Activated naive CD4-positive, alpha-beta T cell treated with anti-CD3 and anti-CD28 coated beads for 36 hours (primary cell): ENCODE measurements at regions not wholly inside any gene's neighbourhood (a gene's known extent, or its start where the extent isn't known, plus 50 kb on each side); places are given as distances from the start of the nearest gene placed in this dataset.
A peak's percentile ranks its signal among the peaks of the same experiment; 100 is the strongest.

Experiments
- CTCF ChIA-PET: fragments of 350-600 bp; sonication (Branson Sonifier 250); formaldehyde crosslinking; loops from one replicate; lab custom pipeline; 2021; ENCODE audit warnings: antibody characterized with exemption; lab: Charles Lee
- DNase-seq: peaks from one replicate; pipeline ENCODE4 v3.0.0-alpha.2; 2020
- H3K27ac Mint-ChIP-seq: one replicate; pipeline ENCODE4 v1.8.0; 2021; ENCODE audit warnings: mild to moderate bottlenecking, mixed read lengths
- H3K27me3 Mint-ChIP-seq: one replicate; pipeline ENCODE4 v1.8.0; 2021; ENCODE audit warnings: low read depth, mixed read lengths
- H3K36me3 Mint-ChIP-seq: one replicate; pipeline ENCODE4 v1.8.0; 2021; ENCODE audit warnings: low read depth, mixed read lengths
- H3K4me1 Mint-ChIP-seq: one replicate; pipeline ENCODE4 v1.8.0; 2021; ENCODE audit warnings: low read depth, mixed read lengths
- H3K4me3 Mint-ChIP-seq: one replicate; pipeline ENCODE4 v1.8.0; 2021; ENCODE audit warnings: mild to moderate bottlenecking, moderate library complexity, mixed read lengths
- H3K9me3 Mint-ChIP-seq: one replicate; pipeline ENCODE4 v1.8.0; 2021; ENCODE audit warnings: mixed read lengths
- intact Hi-C: fragments of 100-400 bp; cut with micrococcal nuclease; formaldehyde crosslinking; loops from one replicate; pipeline ENCODE4 v1.15.1; 2023

- Mint-ChIP-seq H3K4me1 (peaks cover 3% of the 10 kb centered on the region), H3K9me3 (no peaks in the 10 kb centered on the region), H3K27me3 (peaks cover 41% of the 10 kb centered on the region), H3K36me3 (no peaks in the 10 kb centered on the region), H3K4me3 (no peak overlapping the region), H3K27ac (no peak overlapping the region)
- intact Hi-C loops, result no loop called here
- CTCF ChIA-PET, result interaction anchor here (0.7 kb wide), 1 partner anchor 1718 kb away, joined by 3 read pairs; no protein-coding TSS in a partner anchor
- peak; percentile 31 for DNase-seq
Observed at GRCh38 chr2:104658144-104658835, 195.6 kb upstream of the POU3F3 start.

GRCh38 chr2:104658904-104659591 lies 194.9 kb upstream of the POU3F3 start:
- CTCF ChIA-PET, result no interaction called here
- Mint-ChIP-seq H3K27me3 (peaks cover 36% of the 10 kb centered on the region), H3K36me3 (no peaks in the 10 kb centered on the region), H3K9me3 (no peaks in the 10 kb centered on the region), H3K4me1 (peaks cover 3% of the 10 kb centered on the region), H3K27ac (no peak overlapping the region), H3K4me3 (no peak overlapping the region)
- intact Hi-C loops, result no loop called here
- no peak for DNase-seq

DNA sequence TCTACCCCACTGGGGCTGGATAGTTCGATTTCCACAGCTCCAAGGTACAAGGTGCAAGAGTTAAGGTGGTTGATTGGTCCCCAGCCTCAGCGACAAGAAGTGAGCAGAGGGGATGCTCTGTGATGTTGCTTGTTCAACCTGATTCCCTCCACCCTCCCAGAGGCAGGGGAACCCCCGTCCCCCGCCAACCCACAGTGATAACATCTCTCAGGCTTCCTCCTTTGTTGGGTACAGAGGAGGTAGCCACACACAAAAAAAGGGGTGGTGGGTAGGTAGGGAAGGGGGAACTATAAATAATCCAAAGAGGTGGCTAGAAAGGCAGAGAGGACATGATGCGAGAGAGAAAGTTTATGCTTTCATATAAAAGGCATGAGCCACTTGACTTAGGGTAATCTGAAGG lies 192.9 kb upstream of the POU3F3 start:
- no peaks in the 10 kb centered on the region for H3K36me3 Mint-ChIP-seq
- DNase-seq, result no peak
- H3K9me3 Mint-ChIP-seq, result no peaks in the 10 kb centered on the region
- intact Hi-C loops, result no loop called here
- no peak overlapping the region for H3K4me3 Mint-ChIP-seq
- H3K27ac Mint-ChIP-seq, result no peak overlapping the region
- CTCF ChIA-PET, result no interaction called here
- peaks cover 30% of the 10 kb centered on the region for H3K27me3 Mint-ChIP-seq
- peaks cover 3% of the 10 kb centered on the region for H3K4me1 Mint-ChIP-seq

DNA sequence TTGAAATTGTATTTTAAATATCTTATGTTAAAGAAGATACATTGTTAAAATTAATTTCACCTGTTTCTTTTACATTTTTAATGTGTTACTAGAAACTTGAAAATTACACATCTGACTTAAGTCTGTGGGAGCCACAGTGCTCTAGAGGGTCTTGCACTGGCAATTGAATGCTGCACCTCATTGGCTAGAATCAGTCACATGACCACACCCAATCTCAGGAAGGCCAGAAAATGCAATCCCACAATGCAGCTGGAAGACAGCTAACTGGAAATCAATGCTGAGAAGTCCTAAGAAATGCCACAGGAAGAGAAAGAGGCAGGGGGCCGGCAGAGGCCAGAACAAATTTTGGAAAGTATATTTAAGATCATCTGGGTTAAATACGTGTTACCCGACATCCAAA lies 189.2 kb upstream of the POU3F3 start:
- CTCF ChIA-PET, result no interaction called here
- DNase-seq, result no peak
- Mint-ChIP-seq H3K27me3 (peaks cover 14% of the 10 kb centered on the region), H3K9me3 (no peaks in the 10 kb centered on the region), H3K4me1 (no peaks in the 10 kb centered on the region), H3K36me3 (no peaks in the 10 kb centered on the region), H3K4me3 (no peak overlapping the region), H3K27ac (no peak overlapping the region)
- intact Hi-C loops, result no loop called here

DNA sequence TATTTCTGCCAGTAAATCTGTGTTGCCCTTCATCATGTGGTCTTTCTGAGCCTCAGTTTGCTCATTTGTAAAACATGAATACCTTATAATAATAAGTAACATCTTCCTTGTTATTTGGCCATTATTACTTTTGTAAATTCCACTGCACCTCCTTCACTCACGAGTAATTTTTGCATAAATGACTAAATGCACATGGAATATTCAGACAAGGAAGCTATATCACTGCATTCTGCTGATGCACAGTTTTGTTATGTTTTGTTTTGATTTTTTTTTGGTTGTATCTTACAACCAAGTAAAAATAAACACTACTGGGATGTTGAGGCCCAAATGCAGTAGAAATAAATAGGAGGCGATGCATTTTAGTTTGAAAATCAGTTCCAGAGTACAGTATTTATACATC lies 185.3 kb upstream of the POU3F3 start:
- CTCF ChIA-PET, result no interaction called here

DNA sequence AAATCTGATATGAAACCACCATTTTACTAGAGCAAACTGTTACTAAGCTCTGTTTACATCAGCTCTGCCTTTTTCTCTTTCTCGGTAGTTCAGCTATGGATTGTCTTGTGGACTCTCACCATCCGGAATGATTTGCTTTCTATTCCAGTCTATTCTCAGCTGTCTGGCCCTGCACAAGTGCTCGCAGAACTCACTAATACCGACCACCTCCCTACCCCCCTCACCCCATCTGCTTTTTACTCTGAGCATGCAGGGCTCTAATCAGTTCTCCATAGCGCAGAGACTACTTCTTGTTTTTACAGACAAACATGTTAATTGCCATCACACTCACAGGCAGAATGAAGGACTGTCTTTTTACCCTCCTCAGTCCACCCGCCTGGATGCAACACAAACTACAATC lies 180.7 kb upstream of the POU3F3 start:
- intact Hi-C loops, result no loop called here
- Mint-ChIP-seq H3K4me3 (no peak overlapping the region), H3K4me1 (no peaks in the 10 kb centered on the region), H3K36me3 (no peaks in the 10 kb centered on the region), H3K9me3 (no peaks in the 10 kb centered on the region), H3K27ac (no peak overlapping the region), H3K27me3 (peaks cover 7% of the 10 kb centered on the region)
- CTCF ChIA-PET, result no interaction called here
- no peak for DNase-seq

More for the DNA sequence above, 185.3 kb upstream of the POU3F3 start:
- Mint-ChIP-seq H3K9me3 (no peaks in the 10 kb centered on the region), H3K27me3 (peaks cover 4% of the 10 kb centered on the region), H3K36me3 (no peaks in the 10 kb centered on the region), H3K4me3 (no peak overlapping the region), H3K27ac (no peak overlapping the region), H3K4me1 (no peaks in the 10 kb centered on the region)
- intact Hi-C loops, result no loop called here
- DNase-seq, result no peak

- Mint-ChIP-seq H3K36me3 (no peaks in the 10 kb centered on the region), H3K4me3 (no peak overlapping the region), H3K4me1 (no peaks in the 10 kb centered on the region), H3K27ac (no peak overlapping the region), H3K27me3 (peaks cover 7% of the 10 kb centered on the region), H3K9me3 (no peaks in the 10 kb centered on the region)
- CTCF ChIA-PET, result interaction anchor here (0.6 kb wide), 1 partner anchor 15 kb away, joined by 4 read pairs; no protein-coding TSS in a partner anchor
- intact Hi-C loops, result no loop called here
- no peak for DNase-seq
Observed at GRCh38 chr2:104678181-104678580, 175.7 kb upstream of the POU3F3 start.

DNA sequence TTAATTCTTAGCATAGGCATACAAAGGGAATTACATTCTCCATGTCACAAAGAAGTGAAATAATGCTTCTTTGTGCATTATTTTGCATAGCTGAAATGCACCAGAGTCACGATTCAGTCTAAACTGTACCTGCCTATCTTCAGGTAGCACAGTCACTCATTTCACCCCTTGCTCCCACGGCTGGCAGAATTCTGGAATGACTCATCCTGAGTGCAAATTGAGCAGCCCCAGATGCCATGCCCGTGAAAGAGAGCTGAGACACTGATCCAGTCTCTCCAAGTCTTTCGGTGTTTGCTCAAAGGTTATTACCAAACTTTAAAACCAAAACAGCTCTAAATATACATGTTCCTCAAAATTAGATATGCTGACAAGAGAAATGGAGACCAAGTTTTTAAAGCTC lies 168.3 kb upstream of the POU3F3 start:
- no peaks in the 10 kb centered on the region for H3K9me3 Mint-ChIP-seq
- intact Hi-C loops, result no loop called here
- no peak for DNase-seq
- CTCF ChIA-PET, result interaction anchor here (0.6 kb wide), 1 partner anchor 109 kb away, joined by 3 read pairs; no protein-coding TSS in a partner anchor
- H3K4me3 Mint-ChIP-seq, result no peak overlapping the region
- H3K36me3 Mint-ChIP-seq, result no peaks in the 10 kb centered on the region
- no peaks in the 10 kb centered on the region for H3K4me1 Mint-ChIP-seq
- H3K27me3 Mint-ChIP-seq, result no peaks in the 10 kb centered on the region
- no peak overlapping the region for H3K27ac Mint-ChIP-seq

DNA sequence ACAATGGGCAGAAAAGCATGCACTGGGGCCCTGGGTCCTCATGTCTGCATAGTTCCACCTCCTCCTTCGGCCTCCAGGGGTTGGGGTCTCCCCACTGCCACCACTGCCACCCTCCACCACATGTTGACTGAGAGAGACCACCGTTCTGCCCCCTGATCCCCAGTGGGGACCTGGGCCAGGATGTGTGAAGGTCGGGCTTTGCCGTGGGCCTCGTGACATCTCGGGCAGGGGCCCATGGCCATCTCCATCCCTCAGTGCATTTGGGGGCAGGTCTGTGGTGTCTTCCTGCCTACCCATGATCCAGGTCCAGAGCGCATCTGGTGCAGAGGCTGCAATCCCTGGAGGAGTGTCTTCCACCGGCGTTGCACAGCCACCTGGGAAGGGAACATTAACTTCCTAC lies 166.8 kb upstream of the POU3F3 start:
- DNase-seq, result no peak
- intact Hi-C loops, result no loop called here
- no peaks in the 10 kb centered on the region for H3K4me1 Mint-ChIP-seq
- no peak overlapping the region for H3K4me3 Mint-ChIP-seq
- no peaks in the 10 kb centered on the region for H3K27me3 Mint-ChIP-seq
- H3K9me3 Mint-ChIP-seq, result no peaks in the 10 kb centered on the region
- H3K36me3 Mint-ChIP-seq, result no peaks in the 10 kb centered on the region
- CTCF ChIA-PET, result no interaction called here
- no peak overlapping the region for H3K27ac Mint-ChIP-seq

DNA sequence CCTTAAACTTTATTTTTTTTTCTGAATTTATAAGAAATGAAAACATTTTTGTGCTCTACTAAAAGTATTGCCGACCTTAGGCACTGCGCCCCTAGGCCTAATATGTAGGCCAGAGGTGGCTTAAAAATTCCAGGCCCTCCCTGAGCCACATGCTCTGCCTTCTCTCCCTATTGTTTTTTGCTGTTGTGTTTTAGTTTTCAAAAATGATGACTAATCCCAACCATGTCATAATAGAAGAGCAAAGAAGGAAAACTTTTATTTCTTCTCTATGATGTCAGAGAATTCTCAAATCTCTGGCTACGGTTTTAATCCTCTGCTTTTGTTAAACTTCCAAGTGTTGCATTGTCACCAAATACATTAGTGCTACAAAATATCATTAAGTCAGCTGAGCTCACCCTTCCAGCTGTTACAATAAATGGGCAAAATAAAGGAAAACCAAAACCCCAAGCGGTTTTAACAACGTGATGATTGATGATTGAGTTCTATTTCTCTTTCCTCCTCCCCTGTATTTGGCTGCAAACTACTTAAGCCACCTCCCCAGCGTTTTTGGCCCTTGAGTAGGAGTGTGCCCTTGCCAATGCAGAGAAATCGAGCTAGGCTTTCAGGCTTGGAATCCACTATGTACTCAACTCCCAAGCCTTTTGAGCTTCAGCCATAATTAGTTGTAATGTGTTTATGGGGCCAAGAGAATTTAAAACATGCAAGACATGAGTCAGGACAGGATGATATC lies 163.5 kb upstream of the POU3F3 start:
- Mint-ChIP-seq H3K4me1 (no peaks in the 10 kb centered on the region), H3K9me3 (no peaks in the 10 kb centered on the region), H3K27ac (no peak overlapping the region), H3K4me3 (no peak overlapping the region), H3K27me3 (peaks cover 2% of the 10 kb centered on the region), H3K36me3 (no peaks in the 10 kb centered on the region)
- CTCF ChIA-PET, result interaction anchor here (0.6 kb wide), 1 partner anchor 1996 kb away, joined by 3 read pairs; no protein-coding TSS in a partner anchor
- intact Hi-C loops, result no loop called here
- DNase-seq, result no peak

GRCh38 chr2:104698276-104698675 lies 155.6 kb upstream of the POU3F3 start:
- CTCF ChIA-PET, result no interaction called here

GRCh38 chr2:104701411-104701911 lies 152.5 kb upstream of the POU3F3 start:
- Mint-ChIP-seq H3K27me3 (no peaks in the 10 kb centered on the region), H3K4me1 (no peaks in the 10 kb centered on the region), H3K4me3 (no peak overlapping the region), H3K36me3 (no peaks in the 10 kb centered on the region), H3K9me3 (no peaks in the 10 kb centered on the region), H3K27ac (no peak overlapping the region)
- CTCF ChIA-PET, result no interaction called here
- intact Hi-C loops, result no loop called here
- no peak for DNase-seq

More at GRCh38 chr2:104698276-104698675, 155.6 kb upstream of the POU3F3 start:
- Mint-ChIP-seq H3K9me3 (no peaks in the 10 kb centered on the region), H3K4me1 (no peaks in the 10 kb centered on the region), H3K4me3 (no peak overlapping the region), H3K36me3 (no peaks in the 10 kb centered on the region), H3K27ac (no peak overlapping the region), H3K27me3 (peaks cover 2% of the 10 kb centered on the region)
- intact Hi-C loops, result no loop called here
- no peak for DNase-seq
